H1 (cell line): ENCODE measurements at regions not wholly inside any gene's neighbourhood (a gene's known extent, or its start where the extent isn't known, plus 50 kb on each side); places are given as distances from the start of the nearest gene placed in this dataset.

Source experiments
- CTCF ChIA-PET: fragments of 300-600 bp; sonication (Branson Sonifier 250); formaldehyde crosslinking; loops from one replicate; lab custom pipeline; 2021; ENCODE audit not compliant: partially characterized antibody; lab: Charles Lee
- POLR2A ChIA-PET: fragments of 300-600 bp; sonication (Branson Sonifier 250); formaldehyde crosslinking; loops from one replicate; lab custom pipeline; 2021; ENCODE audit warnings: inconsistent platforms; ENCODE audit not compliant: partially characterized antibody; lab: Charles Lee
- DNase-seq, 2 experiments: peaks; one replicate each; pipeline versions ENCODE4 v3.0.0 to v3.0.0-alpha.2; 2010 to 2022; ENCODE audit warnings: low spot score in 2 of 2, low read depth in 1 of 2, mixed read lengths in 1 of 2
- FAIRE-seq: peaks from 2 replicates; lab custom pipeline; 2011; peaks lifted over from hg19 to GRCh38; lab: Jason Lieb, UNC
- H2AFZ ChIP-seq: 2 replicates; pipeline ENCODE4 v1.8.1; 2012; ENCODE audit warnings: low read length, inconsistent platforms
- H2AK5ac ChIP-seq: 2 replicates; pipeline ENCODE4 v1.6.1; 2013; ENCODE audit warnings: low read depth, low read length
- H2BK120ac ChIP-seq: replicated peaks from 2 replicates; pipeline ENCODE3; 2013; ENCODE audit warnings: low read depth, low read length, inconsistent platforms
- H2BK12ac ChIP-seq: 2 replicates; pipeline ENCODE4 v1.6.1; 2013; ENCODE audit warnings: low read depth, low read length
- H2BK15ac ChIP-seq: 2 replicates; pipeline ENCODE4 v1.6.1; 2013; ENCODE audit warnings: low read length
- H2BK20ac ChIP-seq: 2 replicates; pipeline ENCODE4 v1.6.1; 2013; ENCODE audit warnings: low read length
- H2BK5ac ChIP-seq: 2 replicates; pipeline ENCODE4 v1.6.1; 2013; ENCODE audit warnings: low read depth, low read length
- H3K14ac ChIP-seq: 2 replicates; pipeline ENCODE4 v1.6.1; 2013; ENCODE audit warnings: inconsistent platforms; ENCODE audit not compliant: insufficient read length
- H3K18ac ChIP-seq: 2 replicates; pipeline ENCODE4 v1.6.1; 2013; ENCODE audit warnings: low read length; ENCODE audit errors: extremely low read depth
- H3K23ac ChIP-seq: 2 replicates; pipeline ENCODE4 v1.6.1; 2013; ENCODE audit warnings: inconsistent platforms; ENCODE audit not compliant: insufficient read length
- H3K23me2 ChIP-seq: 2 replicates; pipeline ENCODE4 v1.6.1; 2013; ENCODE audit warnings: low read depth, low read length
- H3K27ac ChIP-seq: 2 replicates; pipeline ENCODE4 v1.6.1; 2011; ENCODE audit warnings: low read depth, low read length, inconsistent platforms
- H3K27me3 ChIP-seq, 4 experiments: replicated peaks in 1 of 4; 1 replicate in 1 of 4; 2 replicates in 3 of 4; pipeline versions ENCODE4 v1.6.1 to v1.8.1; 2011 to 2013; ENCODE audit warnings: low read length in 3 of 4, mild to moderate bottlenecking in 3 of 4, inconsistent platforms in 2 of 4, mixed read lengths in 2 of 4, moderate library complexity in 1 of 4; ENCODE audit not compliant: control insufficient read depth in 3 of 4, insufficient read depth in 3 of 4; ENCODE audit errors: extremely low read depth in 1 of 4
- H3K36me3 ChIP-seq, 4 experiments: 2 replicates each; pipeline versions ENCODE4 v1.6.1 to v1.8.1; 2011 to 2013; ENCODE audit warnings: mild to moderate bottlenecking in 4 of 4, low read length in 3 of 4, moderate library complexity in 2 of 4, control low read depth in 1 of 4, inconsistent platforms in 1 of 4; ENCODE audit not compliant: insufficient read depth in 4 of 4, control insufficient read depth in 2 of 4
- H3K4ac ChIP-seq: replicated peaks from 2 replicates; pipeline ENCODE3; 2013; ENCODE audit warnings: low read length, low read depth, mixed read lengths, inconsistent platforms; ENCODE audit not compliant: insufficient read length
- H3K4me1 ChIP-seq, 4 experiments: replicated peaks in 1 of 4; 1 replicate in 1 of 4; 2 replicates in 3 of 4; pipeline versions ENCODE4 v1.6.1 to v1.8.1; 2011 to 2013; ENCODE audit warnings: low read length in 3 of 4, inconsistent platforms in 2 of 4, mixed read lengths in 1 of 4; ENCODE audit not compliant: insufficient read depth in 4 of 4, control insufficient read depth in 3 of 4
- H3K4me2 ChIP-seq, 2 experiments: 2 replicates each; pipeline versions ENCODE4 v1.6.1 to v1.8.1; 2011 to 2013; ENCODE audit warnings: low read depth in 2 of 2, low read length in 2 of 2, control low read depth in 1 of 2, inconsistent platforms in 1 of 2, mild to moderate bottlenecking in 1 of 2; ENCODE audit not compliant: insufficient read depth in 1 of 2
- H3K4me3 ChIP-seq, 4 experiments: fragments of 200-600, 300-600 bp in 1 of 4; sonication (generic), shearing (Covaris generic), sonication (Bioruptor Twin) in 1 of 4; 2 replicates each; pipeline versions ENCODE4 v1.5.1 to v1.8.1; 2011 to 2016; ENCODE audit warnings: low read length in 4 of 4, low read depth in 3 of 4, control low read depth in 2 of 4, inconsistent platforms in 2 of 4, mild to moderate bottlenecking in 2 of 4, mixed read lengths in 1 of 4, moderate library complexity in 1 of 4; ENCODE audit not compliant: insufficient read depth in 2 of 4; ENCODE audit errors: extremely low read depth in 1 of 4
- H3K56ac ChIP-seq: replicated peaks from 2 replicates; pipeline ENCODE3; 2013; ENCODE audit warnings: low read depth, mild to moderate bottlenecking, mixed read lengths, low read length, inconsistent platforms; ENCODE audit not compliant: insufficient read length
- H3K79me1 ChIP-seq: 2 replicates; pipeline ENCODE4 v1.6.1; 2013; ENCODE audit warnings: low read depth, low read length, control low read depth
- H3K79me2 ChIP-seq, 2 experiments: 2 replicates each; pipeline versions ENCODE4 v1.6.1 to v1.8.1; 2012 to 2013; ENCODE audit warnings: low read length in 2 of 2, mild to moderate bottlenecking in 2 of 2, inconsistent platforms in 1 of 2; ENCODE audit not compliant: insufficient read depth in 2 of 2, control insufficient read depth in 1 of 2
- H3K9ac ChIP-seq, 4 experiments: replicated peaks in 1 of 4; 1 replicate in 1 of 4; 2 replicates in 3 of 4; pipeline versions ENCODE4 v1.6.1 to v1.8.1; 2011 to 2013; ENCODE audit warnings: low read depth in 3 of 4, low read length in 3 of 4, control low read depth in 2 of 4, mild to moderate bottlenecking in 2 of 4, moderate library complexity in 2 of 4, inconsistent platforms in 1 of 4; ENCODE audit errors: extremely low read depth in 1 of 4
- H3K9me3 ChIP-seq, 2 experiments: 2 replicates each; pipeline versions ENCODE4 v1.6.1 to v1.8.1; 2012 to 2013; ENCODE audit warnings: mild to moderate bottlenecking in 2 of 2, moderate library complexity in 2 of 2, control low read depth in 1 of 2, inconsistent platforms in 1 of 2, low read depth in 1 of 2, low read length in 1 of 2, mixed read lengths in 1 of 2; ENCODE audit not compliant: insufficient read depth in 2 of 2
- H4K20me1 ChIP-seq, 2 experiments: replicated peaks in 1 of 2; 2 replicates each; pipeline versions ENCODE3 to v1.8.1; 2011 to 2013; ENCODE audit warnings: inconsistent platforms in 2 of 2, low read length in 2 of 2, mild to moderate bottlenecking in 1 of 2; ENCODE audit not compliant: insufficient read depth in 2 of 2, control insufficient read depth in 1 of 2
- H4K5ac ChIP-seq: 2 replicates; pipeline ENCODE4 v1.6.1; 2013; ENCODE audit warnings: low read length, low read depth, mixed read lengths, inconsistent platforms; ENCODE audit not compliant: insufficient read length
- H4K8ac ChIP-seq: 2 replicates; pipeline ENCODE4 v1.8.0; 2013; ENCODE audit warnings: mild to moderate bottlenecking, moderate library complexity, low read length, inconsistent platforms; ENCODE audit not compliant: insufficient read depth; ENCODE audit errors: extremely low read depth
- H4K91ac ChIP-seq: replicated peaks from 2 replicates; pipeline ENCODE3; 2013; ENCODE audit warnings: low read length, mixed read lengths, inconsistent platforms; ENCODE audit not compliant: insufficient read length
- CHD1 ChIP-seq: IDR thresholded peaks from 2 replicates; pipeline ENCODE4 v1.6.1; 2012; ENCODE audit warnings: low read depth, low read length, improper control_type of control experiment
- RXRA ChIP-seq: IDR thresholded peaks from 2 replicates; pipeline ENCODE4 v1.6.1; 2011; ENCODE audit warnings: low read depth, mild to moderate bottlenecking, low read length, moderate library complexity; ENCODE audit not compliant: insufficient read depth
- WGBS, 2 experiments: shearing (Covaris generic) in 1 of 2; methylation state at CpG; one replicate each; pipeline versions ENCODE4 v1.1.6 to v1.1.7; 2013 to 2015; ENCODE audit warnings: low lambda C conversion rate in 2 of 2, mixed read lengths in 2 of 2, inconsistent platforms in 1 of 2, low coverage in 1 of 2, missing lambda C conversion rate in 1 of 2; ENCODE audit not compliant: insufficient replicate concordance in 2 of 2, insufficient coverage in 1 of 2, insufficient read length in 1 of 2; ENCODE audit errors: extremely low coverage in 1 of 2, missing lambda C conversion rate in 1 of 2; 5-methylcytosine and 5-hydroxymethylcytosine counted together

- Histone ChIP-seq H3K9me3 (peaks cover 36 to 50% of the 10 kb centered on the region in 2 experiments), H2BK5ac (no peak overlapping the region), H2BK120ac (no peak overlapping the region), H2BK20ac (no peak overlapping the region), H4K8ac (no peak overlapping the region), H3K18ac (no peak overlapping the region), H4K5ac (no peak overlapping the region), H3K79me2 (no peaks in the 10 kb centered on the region), H3K4me3 (no peak overlapping the region), H3K23ac (no peak overlapping the region), H3K4me2 (no peak overlapping the region), H4K91ac (no peak overlapping the region), H2BK12ac (no peak overlapping the region), H3K9ac (no peak overlapping the region), H3K14ac (no peak overlapping the region), H3K36me3 (no peaks in the 10 kb centered on the region; a peak in 1 of 8 replicates), H3K79me1 (no peaks in the 10 kb centered on the region), H3K27me3 (no peaks in the 10 kb centered on the region), H2BK15ac (no peak overlapping the region), H2AK5ac (no peak overlapping the region), H3K27ac (no peak overlapping the region), H3K23me2 (no peaks in the 10 kb centered on the region), H4K20me1 (no peaks in the 10 kb centered on the region), H3K56ac (no peak overlapping the region), H2AFZ (no peak overlapping the region), H3K4ac (no peak overlapping the region), H3K4me1 (no peaks in the 10 kb centered on the region)
- CTCF ChIA-PET, result interaction anchor here (1.2 kb wide), 1 partner anchor 50 kb away, joined by 4 read pairs; no protein-coding TSS in a partner anchor
- WGBS, 2 experiments, result 85% methylated on average over 6 of the region's 6 CpGs; no CpG with 5 or more reads in 1 of the 2 experiments
- no peak for DNase-seq
- TF ChIP-seq CHD1, result no peak
- TF ChIP-seq RXRA, result no peak
- FAIRE-seq, result no peak
- POLR2A ChIA-PET, result no interaction called here
These were observed 123.2 kb downstream of the GLRX3 start for GRCh38 chr10:130259380-130259779.
